Endothelial cell of hepatic sinusoid (primary cell): ENCODE measurements at regions not wholly inside any gene's neighbourhood (a gene's known extent, or its start where the extent isn't known, plus 50 kb on each side); places are given as distances from the start of the nearest gene placed in this dataset.

Experiments
- in situ Hi-C: cut with HindIII; loops from 2 replicates; pipeline ENCODE4 v1.10.0; 2017; ENCODE audit warnings: low sequenced_read_pairs

DNA sequence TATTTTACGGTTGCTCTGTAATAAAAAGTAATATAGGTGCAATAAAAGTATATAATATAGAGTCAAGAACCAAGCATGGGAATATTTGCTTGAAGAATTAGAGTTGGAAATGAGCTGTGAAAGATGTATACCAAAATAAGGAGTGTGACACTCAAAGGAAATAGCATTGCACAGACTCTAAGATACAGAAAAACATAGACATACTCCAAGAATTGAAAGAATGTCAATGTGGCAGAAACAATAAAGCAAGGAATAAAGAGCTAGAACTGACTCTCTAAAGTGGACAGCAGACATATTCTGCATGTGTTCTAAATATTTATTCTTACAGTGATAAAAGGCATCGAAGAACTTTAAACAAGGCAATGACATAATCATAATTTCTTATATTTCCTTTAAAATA lies 561.1 kb upstream of the SETBP1 start:
- in situ Hi-C loops = no loop called here

DNA sequence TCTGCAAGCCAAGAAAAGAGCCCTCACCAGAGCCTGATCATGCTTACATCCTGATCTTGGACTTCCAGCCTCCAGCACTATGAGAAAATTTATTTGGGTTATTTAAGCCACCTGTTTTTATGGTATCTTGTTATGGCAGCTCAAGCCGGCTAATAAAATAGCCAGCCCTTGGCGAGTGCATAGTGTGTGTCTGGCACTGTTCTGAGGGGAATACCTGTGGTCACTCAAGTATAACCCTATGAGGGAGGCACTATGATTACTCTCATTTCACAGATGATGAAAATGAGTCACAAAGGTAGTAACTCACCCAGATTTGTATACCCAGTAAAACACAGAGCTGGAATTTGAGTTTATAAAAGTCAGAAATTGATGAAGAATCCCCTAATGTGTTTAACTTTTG lies 556.9 kb upstream of the SETBP1 start:
- in situ Hi-C loops = no loop called here

- in situ Hi-C loops = no loop called here
These were observed 555.2 kb upstream of the SETBP1 start for GRCh38 chr18:44125446-44125845.

DNA sequence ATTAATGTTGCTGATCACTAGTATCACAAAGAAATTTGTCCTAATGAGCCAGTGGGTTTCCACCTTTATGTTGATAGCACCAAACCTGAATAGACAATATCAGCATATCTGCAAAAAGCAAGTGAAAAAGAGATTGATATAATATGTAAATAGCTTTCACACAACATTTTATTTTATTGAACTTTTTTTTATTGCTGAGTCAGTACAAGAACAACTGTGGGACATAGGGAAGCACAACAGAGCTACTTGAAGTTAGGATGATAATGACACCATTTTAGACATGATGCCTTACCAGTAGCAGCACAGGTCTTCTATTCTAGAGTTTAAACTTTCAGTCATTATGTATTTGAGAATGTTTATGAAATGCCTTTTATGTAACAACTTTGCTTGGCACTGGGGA lies 554.1 kb upstream of the SETBP1 start:
- in situ Hi-C loops = no loop called here

DNA sequence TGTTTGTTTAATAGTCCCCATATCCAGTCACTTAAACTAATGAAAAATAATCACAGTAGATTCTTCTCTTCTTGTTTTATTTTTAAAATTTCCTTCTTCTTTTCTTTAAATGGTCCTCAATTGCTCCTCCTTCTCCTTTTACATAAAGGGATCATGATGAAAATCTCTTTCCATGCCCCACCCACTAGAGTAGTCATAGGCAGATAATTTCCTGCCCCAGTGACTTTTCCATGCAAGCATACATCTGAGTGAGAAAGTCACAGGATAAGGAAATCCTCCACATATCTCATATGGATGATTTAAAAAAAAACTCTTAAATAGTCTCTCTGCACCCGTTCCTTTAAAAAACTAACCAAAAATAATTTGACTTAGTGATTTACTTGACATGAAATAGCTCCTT lies 552.3 kb upstream of the SETBP1 start:
- in situ Hi-C loops = no loop called here

DNA sequence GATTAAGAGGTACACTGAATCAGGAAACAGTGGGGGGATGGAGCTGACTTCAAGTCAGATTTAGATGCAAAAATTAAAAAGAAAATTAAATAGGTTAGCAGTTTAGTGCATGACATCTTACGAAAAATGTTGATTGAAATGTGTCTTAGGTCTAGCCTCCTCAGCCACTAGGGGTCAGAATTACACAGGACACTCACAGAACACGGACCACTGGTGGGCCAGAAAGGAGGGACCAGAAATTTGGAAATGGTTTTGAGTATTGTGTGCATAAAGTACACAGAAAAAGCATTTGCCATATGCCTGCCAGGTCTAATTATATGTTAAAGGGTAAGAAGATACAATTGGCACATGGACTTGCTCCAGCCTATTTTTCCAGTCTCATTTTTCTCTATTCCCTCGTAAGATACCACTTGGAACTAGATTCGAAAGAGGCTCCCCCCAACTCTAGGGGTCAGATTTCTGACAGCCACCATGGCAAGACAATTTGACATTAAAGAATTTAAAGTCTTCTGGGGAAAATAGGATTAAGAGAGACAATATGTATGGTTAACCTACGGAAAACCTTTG lies 550.2 kb upstream of the SETBP1 start:
- in situ Hi-C loops = no loop called here

DNA sequence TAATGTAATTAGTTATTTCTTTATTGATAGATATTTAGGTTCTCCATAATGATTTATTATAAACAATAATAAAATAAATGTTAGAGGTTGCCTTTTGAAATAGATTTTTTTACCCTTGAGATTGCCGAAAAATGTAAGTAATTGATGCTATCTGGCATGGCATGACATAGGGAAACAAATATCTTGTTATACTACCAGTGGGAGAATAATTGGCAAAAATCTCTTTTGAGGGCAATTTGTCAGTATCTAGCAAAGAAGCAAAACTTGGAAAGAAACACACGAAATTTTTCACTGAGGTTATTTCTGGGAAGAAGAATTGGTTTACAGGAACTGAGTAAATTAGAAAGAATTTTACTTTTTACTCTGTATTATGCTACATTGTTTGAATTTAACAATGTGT lies 547.2 kb upstream of the SETBP1 start:
- in situ Hi-C loops = no loop called here

GRCh38 chr18:44134447-44134846 lies 546.2 kb upstream of the SETBP1 start:
- in situ Hi-C loops = no loop called here

DNA sequence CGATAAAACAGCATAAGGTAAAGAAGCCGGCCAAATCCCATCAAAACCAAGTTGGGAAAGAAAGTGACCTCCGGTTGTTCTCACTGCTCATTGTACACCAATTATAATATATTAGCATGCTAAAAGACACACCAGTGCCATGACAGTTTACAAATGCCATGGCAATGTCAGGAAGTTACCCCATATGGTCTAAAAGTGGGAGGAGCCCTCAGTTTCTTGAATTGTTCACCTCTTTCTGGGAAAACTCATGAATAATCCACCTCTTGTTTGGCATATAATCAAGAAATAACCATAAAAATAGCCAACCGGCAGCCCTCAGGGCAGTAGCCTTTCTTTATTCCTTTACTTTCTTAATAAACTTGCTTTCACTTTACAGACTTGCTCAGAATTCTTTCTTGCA lies 544.9 kb upstream of the SETBP1 start:
- in situ Hi-C loops = no loop called here

- in situ Hi-C loops = no loop called here
These were observed 544.4 kb upstream of the SETBP1 start for GRCh38 chr18:44136326-44136725.

DNA sequence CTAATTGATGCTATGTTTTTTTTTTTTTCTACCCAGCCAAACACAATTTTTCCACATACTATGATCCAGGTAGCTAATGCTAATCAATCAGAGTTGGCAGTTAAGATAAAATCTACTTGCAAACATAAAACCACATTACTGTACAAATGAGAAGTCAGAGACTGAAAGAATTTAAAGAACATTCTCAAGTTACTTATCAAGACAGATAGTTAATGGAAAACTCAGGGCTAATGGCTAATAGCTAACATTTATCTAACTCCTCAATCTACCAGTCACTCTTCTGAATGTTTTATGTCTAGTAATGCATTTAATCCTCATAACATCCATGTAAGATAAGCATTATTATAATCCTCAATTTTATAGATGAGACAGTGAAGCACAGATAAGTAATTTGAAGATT lies 537.6 kb upstream of the SETBP1 start:
- in situ Hi-C loops = no loop called here

DNA sequence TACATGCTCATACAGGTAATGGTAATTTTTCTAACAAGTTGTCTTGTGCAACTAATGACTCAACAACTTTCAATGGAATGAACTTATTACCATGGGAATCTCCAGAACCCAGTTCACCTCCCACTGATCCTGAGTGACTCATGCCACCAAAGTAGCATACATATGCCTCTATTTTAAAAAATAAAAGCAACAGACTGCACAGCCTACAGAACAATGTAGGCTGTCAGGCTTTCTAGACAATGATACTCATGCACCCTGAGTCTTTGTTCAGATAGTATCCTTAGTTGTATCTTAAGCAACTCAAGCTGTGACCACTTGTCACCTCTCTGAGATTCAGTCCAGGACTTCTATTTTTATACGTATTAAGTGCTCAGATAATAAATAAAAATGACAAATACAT lies 531.0 kb upstream of the SETBP1 start:
- in situ Hi-C loops = no loop called here

GRCh38 chr18:44153981-44154380 lies 526.7 kb upstream of the SETBP1 start:
- in situ Hi-C loops = no loop called here

GRCh38 chr18:44156126-44156525 lies 524.6 kb upstream of the SETBP1 start:
- in situ Hi-C loops = no loop called here

DNA sequence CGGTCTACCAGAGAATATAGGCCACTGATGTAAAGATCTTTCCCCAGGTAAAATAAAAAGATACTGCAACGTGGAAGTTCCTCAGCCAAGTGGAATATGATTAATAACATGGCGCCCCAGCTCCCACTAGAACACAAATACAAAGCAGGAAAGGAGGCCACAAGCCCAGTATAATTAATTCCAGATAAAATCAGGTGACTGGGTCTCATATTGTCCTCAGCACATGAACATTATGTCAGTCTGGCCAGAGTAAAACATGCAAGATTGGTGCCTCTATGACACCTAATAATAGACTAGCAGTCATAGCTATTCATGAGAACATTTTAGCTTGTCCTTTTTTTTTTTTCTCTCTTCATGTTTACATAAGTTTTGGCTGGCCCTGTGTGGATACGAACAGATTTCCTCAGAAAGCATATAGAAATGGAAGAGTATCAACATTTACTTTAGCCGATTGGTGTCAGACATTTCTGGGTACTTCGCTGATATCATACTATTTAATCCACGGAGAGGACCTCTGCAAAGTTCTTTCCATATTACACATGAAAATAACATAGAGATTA lies 523.8 kb upstream of the SETBP1 start:
- in situ Hi-C loops = no loop called here

DNA sequence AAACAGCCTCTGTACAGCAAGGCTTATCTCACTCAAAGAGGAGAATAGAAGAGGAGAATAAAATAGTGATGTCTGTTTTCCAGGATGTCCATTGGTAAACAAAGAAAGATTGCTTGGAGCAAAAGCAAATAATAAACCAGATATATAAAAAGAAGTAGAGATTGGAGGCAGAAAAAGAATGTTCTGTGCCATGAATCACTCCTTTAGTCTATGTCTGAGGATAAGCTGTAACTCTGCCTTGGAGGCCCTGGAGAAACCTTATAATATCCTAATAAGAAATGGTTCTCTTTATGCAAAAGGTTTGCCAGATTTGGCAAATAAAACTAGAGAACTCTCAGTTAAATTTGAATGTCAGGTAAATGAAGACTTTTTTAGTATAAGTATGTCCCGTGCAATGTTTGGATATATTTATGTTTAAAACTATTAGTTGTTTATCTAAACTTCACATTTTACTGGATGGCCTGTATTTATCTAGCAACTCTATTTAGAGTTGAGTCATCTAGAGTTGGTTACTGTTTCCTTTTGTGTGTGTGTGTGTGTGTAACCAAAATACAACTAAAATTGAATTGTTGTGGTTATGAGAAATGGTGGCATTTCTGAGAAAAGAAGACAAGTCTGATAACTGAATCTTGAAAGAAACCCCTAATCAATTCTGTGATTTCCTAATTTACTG lies 510.3 kb upstream of the SETBP1 start:
- in situ Hi-C loops = no loop called here

GRCh38 chr18:44171301-44171700 lies 509.4 kb upstream of the SETBP1 start:
- in situ Hi-C loops = no loop called here

DNA sequence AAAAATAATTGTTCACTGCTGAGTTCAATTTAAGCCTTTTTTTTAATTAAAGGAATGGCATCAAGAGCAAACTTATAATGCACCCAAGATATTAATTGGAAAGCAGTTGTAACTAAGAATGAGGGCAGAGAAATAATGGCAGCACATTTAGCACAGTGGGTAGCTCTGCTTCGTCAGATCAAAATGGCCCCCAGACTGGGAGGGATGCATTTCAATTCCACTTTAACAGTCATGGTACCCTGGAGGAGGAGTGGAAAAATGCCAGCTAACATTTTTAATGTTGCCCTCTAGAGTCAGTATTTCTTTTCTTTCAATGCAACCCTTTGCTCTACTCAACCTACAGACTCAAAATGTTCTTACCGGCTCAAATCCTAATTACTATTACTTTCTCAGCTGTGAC lies 504.8 kb upstream of the SETBP1 start:
- in situ Hi-C loops = no loop called here

DNA sequence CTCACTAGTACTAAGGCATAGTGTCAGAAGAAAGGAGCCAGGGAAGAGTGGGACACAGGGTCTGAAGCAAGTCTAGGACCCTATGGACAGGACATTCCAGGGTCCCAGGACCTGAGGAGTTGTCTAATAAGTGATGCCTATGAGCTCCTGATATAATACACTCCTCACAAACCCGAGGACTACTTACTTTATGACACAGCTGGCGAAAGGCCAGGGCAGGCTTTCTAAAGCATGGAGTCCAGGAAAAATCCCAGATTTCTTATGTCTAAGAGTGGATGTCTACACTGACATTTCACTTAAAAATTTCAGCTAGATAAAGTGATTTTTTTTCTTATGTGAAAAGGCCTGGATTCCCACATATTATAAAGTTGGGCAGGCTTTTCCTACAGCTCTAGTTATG lies 502.2 kb upstream of the SETBP1 start:
- in situ Hi-C loops = no loop called here

DNA sequence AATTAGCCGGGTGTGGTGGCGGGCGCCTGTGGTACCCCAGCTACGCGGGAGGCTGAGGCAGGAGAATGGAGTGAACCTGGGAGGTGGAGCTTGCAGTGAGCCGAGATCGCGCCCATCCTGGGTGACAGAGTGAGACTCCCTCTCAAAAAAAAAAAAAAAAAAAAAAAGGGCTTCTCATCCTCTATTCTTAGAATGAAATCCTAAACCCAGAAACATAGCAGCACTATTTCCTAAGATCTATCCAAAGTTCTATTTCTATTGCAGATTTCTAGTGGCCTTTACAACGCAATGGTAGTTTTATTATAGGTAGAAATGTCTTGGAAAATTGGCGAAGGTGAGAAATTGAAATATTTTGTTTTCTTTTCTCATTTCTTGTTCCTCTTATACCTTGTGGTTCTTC lies 501.0 kb upstream of the SETBP1 start:
- in situ Hi-C loops = no loop called here

GRCh38 chr18:44180683-44181082 lies 500.0 kb upstream of the SETBP1 start:
- in situ Hi-C loops = no loop called here

- in situ Hi-C loops = no loop called here
These were observed 498.5 kb upstream of the SETBP1 start for GRCh38 chr18:44181951-44182747.
